ENCODE measurements at regions not wholly inside any gene's neighbourhood (a gene's known extent, or its start where the extent isn't known, plus 50 kb on each side); places are given as distances from the start of the nearest gene placed in this dataset.
"Not testable (repeated sequence)": the region's sequence is repeated elsewhere in the genome, so short reads cannot be mapped to it uniquely, and the experiment has no call there.

GRCh38 chr4:9716093-9716492 lies 65.3 kb upstream of the DRD5 start:
- TF ChIP-seq CTCF (IDR thresholded peaks at IDR 0.05) (no peak), POLR2AphosphoS5 (IDR thresholded peaks at IDR 0.05) (no peak), EP300 (IDR thresholded peaks at IDR 0.05) (no peak)
- no peak for DNase-seq (ENCODE audit: extremely low spot score)
- Histone ChIP-seq H3K27me3 (no peaks in the 10 kb centered on the region), H3K4me1 (no peaks in the 10 kb centered on the region), H3K27ac (replicated peaks in 1 of 4) (no peak overlapping the region), H3K9me3 (no peaks in the 10 kb centered on the region), H3K4me3 (no peak overlapping the region), H3K36me3 (no peaks in the 10 kb centered on the region)
- WGBS: 64% methylated on average over 3 of the region's 3 CpGs
- intact Hi-C loops (cut with DNase I): no loop called here

- 41% methylated on average over 1 of the region's 1 CpG for WGBS
- H3K9me3 ChIP-seq; DNase-seq (ENCODE audit: extremely low spot score); H3K4me3 ChIP-seq; H3K4me1 ChIP-seq; H3K27ac ChIP-seq (replicated peaks in 1 of 4); intact Hi-C loops (cut with DNase I); H3K27me3 ChIP-seq; H3K36me3 ChIP-seq: not testable (repeated sequence)
Measured at GRCh38 chr4:9718246-9718939, 63.0 kb upstream of the DRD5 start.

- H3K36me3 ChIP-seq; DNase-seq (ENCODE audit: extremely low spot score); H3K9me3 ChIP-seq; H3K27ac ChIP-seq (replicated peaks in 1 of 4); H3K4me1 ChIP-seq; intact Hi-C loops (cut with DNase I); H3K27me3 ChIP-seq; H3K4me3 ChIP-seq: not testable (repeated sequence)
- WGBS: 88% methylated on average over 11 of the region's 11 CpGs
Measured at GRCh38 chr4:9722131-9722530, 59.3 kb upstream of the DRD5 start.

Small RNAs in the stretch of these regions (small RNA-seq; reads per million reads assigned to genes)
- gene MIR548I2 (0 reads per million in 3 donors), gene RF00017 (0 reads per million in 3 donors), gene SNRPCP13 (0 reads per million in 3 donors)
